CD4-positive, alpha-beta T cell treated with Interferon alpha-2 for 1 hour (primary cell): ENCODE measurements at regions not wholly inside any gene's neighbourhood (a gene's known extent, or its start where the extent isn't known, plus 50 kb on each side); places are given as distances from the start of the nearest gene placed in this dataset.

Source experiments
- DNase-seq, 2 donors: peaks; one replicate each; pipeline ENCODE4 v3.0.0-alpha.2; 2020 to 2022

GRCh38 chr1:234932106-234932505 lies 196.5 kb downstream of the TOMM20 start:
- no peak for DNase-seq

DNA sequence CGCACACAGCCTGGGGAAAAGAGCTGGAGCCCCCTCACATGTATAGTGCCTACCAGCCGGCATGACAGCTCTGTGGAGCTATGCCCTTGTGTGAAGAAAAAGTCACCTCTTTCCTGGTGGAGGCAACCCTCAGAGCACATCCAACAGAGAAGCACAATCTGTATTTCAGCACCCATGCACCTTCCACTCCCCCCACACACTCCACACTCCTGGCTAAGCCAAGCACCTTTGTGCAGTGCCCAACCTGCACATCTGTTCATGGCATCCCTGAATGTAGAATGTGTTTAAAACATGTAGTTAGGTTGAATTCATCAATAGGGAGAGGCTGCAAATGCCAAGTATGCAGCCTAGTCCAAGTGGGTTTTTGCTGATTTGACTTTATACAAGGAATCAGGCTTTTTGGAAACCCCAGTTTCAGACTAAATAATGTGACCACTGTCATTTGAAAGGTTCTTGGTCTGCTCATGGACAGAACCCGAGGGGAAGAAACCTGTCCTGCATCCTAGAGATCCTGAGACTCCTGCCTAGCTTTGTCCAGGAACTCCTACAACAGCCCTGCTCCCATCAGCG lies 197.1 kb downstream of the TOMM20 start:
- DNase-seq, result no peak

GRCh38 chr1:234929369-234929768 lies 199.3 kb downstream of the TOMM20 start:
- DNase-seq, result no peak

- DNase-seq, result no peak
Measured at GRCh38 chr1:234928642-234929041, 200.0 kb downstream of the TOMM20 start.

DNA sequence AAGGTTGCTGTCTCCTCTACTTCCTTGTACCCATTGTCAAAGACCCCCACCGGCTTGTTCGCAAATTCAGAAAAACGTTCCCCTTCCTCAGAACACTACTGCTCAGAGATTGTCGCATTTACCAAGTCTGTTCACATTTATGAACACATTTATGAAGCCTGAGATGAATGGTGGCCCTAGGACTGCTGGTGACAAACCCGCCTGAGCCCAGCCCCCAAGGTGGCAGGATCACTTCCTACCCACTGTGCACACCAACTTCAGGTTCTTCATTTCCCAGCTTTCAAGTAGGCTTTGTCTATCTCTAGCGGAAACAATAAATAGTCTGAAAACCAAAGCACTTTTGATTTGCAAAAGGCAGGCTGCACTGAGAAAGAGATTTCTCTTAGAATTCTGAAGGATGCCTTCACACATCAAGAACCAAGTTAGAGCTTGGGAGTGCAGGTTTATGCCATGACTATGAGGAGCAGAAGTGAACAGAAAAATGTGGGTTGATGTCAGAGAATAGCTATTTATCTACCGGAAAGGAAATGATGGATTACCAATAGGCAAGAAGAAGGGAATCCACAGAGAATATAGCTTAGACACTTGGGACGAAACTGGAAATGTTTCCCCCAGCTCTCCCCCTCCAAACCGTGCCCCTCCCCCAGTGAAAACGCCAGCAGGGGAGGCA lies 200.5 kb downstream of the TOMM20 start:
- no peak for DNase-seq

DNA sequence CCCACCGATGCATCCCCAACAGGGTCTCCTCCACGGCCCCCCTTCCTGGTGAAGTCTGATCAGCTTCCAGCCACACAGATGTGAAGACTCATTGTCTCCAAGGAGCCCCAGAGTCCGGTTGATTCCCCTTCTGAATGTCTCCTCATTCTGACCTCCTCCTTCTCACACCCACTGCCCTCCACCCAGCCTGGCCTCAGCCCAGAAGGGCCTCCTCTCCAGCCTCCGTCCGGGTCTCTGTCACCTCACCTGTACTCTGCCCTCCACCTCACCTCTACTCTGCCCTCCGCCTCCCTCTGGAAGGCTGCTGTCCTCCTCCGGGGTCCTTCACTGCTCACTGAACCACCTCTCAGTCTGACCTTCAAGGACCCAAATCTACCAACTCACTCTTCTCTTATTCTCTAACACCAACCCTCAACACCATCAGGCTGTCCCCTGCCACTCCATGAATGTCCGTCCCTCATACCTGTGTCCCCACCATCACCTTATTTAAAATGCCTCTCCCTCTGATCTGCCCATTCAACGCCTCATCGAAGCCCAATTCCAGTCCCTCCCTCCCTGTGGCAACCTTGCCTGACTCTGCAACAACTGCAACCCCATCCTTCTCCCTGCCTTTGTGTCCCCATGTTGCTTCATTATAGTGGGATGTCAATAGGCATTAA lies 201.2 kb downstream of the TOMM20 start:
- DNase-seq, result no peak

DNA sequence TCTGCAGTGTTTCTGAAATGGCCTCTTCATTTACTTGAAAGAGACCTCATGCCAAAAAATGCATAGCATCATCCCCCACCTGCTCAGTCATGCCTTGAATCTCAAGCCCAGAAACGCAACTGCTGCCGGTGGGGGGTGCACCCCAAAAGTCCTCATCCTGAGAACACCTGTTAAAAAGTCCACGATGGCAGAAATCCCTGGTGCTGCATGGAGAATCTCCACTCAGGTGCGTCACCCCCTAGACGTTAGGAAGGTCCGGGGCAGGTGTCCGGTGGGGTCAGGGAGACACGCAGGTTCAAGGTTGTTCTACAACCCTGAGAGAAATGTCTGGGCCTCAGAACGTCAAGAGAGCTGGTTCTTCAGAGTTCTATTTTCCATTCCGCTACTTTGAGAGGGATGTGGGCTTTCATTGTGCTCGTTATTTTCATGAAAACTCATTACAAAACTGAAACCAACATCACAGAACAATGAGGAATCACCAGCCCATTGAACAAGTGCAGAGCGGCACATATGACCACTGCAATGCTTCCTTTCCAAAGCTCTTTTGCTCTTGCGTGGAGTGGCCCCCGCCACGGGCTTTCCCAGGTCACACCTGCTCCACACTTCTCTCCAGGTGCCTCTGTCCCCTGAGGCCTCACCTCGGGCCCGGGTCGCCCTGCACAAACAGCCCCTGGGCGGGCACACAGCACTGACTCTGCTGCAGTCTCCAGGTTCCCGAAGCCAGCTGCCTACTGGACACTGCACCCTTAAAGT lies 201.9 kb downstream of the TOMM20 start:
- DNase-seq, result peak in 1 of 2 donors; percentile 50

DNA sequence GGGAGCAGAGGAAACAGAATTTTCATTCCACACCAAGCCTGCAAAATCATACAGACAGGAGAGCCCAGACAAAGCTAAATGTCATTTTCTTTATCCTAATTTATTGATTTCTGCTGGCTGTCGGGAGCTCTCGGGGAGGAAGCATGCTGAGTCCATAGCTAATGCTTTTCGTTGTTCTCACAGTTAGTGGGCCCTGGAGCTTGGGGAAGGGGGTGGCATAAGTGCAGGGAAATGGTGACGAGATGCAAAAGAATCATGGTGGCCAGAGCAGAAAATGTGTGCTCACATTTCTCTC lies 202.4 kb downstream of the TOMM20 start:
- no peak for DNase-seq

DNA sequence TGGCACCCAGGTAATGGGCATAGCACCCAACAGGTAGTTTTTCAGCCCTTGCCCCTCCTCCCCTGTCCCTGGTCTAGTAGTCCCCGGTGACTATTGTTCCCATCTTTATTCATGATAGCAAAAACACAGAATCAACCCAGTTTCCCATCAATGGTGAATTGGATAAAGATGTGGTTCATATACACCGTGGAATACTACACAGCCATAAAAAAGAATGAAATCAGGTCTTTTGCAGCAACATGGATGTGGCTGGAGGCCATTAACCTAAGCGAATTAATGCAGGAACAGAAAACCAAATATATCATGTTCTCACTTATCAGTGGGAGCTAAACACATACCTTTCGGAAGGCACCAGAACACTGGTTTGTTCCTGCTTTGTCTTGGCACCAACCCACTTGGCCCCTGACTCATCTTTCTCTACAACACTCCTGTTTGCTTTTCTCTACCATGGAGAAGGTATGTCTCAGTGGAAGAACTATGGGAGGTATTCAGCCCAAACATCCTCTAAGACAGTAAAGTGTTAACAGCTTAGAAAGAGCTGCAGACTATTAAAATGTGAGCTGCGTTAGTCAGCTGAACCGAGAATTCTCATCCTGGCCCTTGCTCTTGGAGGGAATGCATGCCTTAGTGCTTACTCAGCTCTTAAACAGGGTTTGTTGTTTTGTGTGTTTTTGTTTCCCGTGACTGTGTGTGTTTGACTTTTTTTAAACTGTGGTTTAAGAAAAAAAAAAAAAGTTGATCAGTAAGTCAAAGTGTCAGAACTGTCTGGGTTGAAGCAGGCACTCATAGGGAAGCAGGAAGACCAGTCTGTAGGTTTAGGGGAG lies 203.0 kb downstream of the TOMM20 start:
- peak in 1 of 2 donors; percentile 43 for DNase-seq

DNA sequence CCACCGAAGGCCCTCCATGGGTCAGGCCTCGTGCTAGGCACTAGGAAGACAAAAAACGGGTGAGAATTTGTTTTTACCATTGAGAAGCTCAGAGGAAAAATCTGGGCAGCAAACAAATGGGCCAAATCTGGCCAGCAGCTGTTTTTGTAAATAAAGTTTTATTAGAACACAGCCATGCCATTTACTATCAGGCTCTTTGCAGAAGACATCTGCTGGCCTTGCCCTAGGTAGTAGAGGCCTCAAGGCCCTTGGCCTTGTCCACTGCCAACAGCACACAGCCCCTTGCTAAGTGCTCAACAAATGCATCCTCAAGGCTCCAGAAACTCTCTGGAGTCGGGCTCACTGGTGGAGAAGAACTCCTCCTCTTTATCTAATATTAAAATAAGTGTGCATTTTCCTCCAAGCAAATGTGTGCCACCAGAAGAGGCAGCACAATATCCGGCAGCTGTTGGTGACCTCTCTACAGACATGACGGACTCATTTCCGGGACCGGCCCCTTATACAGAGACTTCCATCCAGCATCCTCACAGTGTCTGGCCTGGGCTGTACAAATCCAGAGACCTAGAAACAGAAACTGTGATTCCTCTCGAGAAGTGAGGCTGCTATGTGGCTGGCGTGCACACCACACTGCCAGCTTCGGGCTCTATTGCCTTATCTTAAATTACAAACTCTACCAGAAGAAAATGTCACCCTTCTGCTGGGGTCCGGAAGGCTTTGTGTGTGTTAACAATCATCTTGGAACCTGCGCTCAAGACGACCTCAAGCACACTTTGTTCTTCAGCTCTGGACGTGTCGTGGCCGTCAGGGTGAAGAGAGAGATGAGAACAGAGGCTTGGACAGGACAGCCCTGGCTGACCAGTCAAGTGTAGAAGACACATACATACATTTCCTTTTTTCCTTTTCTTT lies 203.9 kb downstream of the TOMM20 start:
- no peak for DNase-seq

DNA sequence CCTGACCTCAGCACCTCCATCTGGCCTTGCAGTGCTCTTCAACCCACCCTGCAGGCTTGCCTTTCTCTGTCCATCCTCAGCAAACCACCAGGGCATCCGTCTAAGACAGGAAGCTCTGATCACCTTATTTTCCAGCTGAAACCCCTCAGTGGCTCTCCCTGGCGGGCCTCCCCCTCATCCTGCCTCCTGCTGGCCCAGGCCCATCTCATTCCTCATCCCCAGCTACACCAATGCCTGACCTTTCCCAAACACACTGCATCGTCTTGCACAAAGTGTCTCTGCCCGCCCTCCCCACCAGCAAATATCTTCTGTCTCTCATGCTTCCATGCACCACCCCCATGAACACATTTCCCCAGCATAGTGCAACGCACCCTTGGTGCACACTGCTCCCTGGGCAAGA lies 205.0 kb downstream of the TOMM20 start:
- no peak for DNase-seq

- no peak for DNase-seq
Measured at GRCh38 chr1:234922987-234923386, 205.7 kb downstream of the TOMM20 start.

DNA sequence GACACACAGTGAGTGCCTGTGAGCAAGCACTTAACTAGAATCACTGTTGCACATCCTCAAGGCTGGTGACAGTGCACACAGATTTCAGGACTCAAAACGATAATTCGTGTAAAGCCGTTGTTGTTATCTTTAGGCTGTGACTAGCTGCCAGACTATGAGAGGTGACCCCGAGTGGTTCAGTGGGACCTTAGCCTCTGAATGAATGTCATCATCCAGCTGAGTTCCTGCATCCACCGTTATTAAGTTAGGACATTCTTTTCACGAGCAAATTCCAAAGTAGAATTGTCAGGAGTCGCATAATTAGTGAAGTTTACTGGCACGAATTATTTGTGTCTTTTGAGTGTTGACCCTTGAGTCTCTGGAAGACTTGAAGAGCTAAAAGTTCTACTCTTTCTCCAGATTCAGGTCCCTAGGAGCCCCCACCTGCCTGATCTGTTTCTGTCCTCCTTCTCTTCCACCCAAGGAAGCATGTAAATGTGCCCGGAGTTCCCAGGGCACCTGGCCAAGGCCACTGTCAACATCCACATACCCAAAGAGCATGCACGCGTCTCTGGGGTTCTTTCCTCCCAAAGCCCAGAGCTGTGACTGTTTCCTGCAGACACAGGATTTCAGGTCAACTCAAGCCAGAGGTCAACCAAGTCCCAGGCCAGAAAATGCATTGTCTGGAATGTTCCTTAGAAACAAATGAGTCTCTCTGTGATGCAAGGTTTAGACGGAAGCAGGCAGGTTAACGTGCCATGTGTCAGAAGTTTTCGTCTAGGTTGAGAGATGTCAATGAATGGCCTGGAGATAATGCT lies 207.2 kb downstream of the TOMM20 start:
- DNase-seq, result no peak

GRCh38 chr1:234920843-234921140 lies 207.8 kb downstream of the TOMM20 start:
- DNase-seq, result no peak

- DNase-seq, result no peak
Measured at GRCh38 chr1:234920136-234920842, 208.3 kb downstream of the TOMM20 start.

DNA sequence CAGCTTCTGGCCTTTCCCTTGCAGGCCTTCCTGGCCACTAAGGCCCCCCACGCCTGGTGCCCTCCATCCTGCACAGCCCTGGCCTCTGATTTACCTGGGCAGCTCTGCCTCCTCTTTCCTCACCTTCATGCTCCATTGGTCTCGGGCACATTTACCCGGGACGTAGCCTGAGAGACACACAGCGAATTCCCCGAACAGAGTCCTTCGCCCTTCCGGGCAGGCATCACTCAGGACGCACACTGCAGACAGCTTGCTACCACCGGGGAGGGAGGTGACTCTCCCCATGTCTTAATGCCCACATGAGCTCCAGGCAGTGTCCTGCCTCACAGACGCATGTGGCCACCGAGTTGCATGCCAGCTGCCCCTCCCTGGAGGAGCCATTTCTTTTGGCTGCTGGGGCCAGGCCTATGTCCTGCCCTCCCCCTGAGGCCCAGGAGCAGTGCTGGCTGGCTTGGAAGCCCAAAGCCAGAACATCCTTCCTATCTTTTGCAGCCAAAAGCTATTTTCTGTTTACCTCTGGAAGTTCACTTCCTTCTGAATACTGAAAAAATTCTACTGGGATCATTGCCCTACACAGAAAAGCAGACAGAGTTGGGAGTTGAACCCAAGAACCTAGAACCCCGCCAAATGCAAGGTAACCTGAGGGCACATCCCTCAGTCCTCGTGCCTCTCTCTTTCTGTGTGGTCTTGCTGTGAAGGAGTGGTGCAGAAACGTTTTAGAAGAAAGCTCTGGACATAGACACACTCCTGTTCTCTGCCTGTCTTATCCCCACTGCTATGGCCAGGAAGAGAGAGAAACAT lies 209.5 kb downstream of the TOMM20 start:
- no peak for DNase-seq

- DNase-seq, result no peak
Measured at GRCh38 chr1:234918181-234918841, 210.3 kb downstream of the TOMM20 start.

GRCh38 chr1:234917495-234918180 lies 211.0 kb downstream of the TOMM20 start:
- no peak for DNase-seq

- no peak for DNase-seq
Measured at GRCh38 chr1:234916840-234917239, 211.8 kb downstream of the TOMM20 start.
